NCI-H2227 (cell line): ENCODE measurements at regions not wholly inside any gene's neighbourhood (a gene's known extent, or its start where the extent isn't known, plus 50 kb on each side); places are given as distances from the start of the nearest gene placed in this dataset.

ENCODE experiments used
- DNase-seq: peaks from one replicate; lab custom pipeline; 2025; ENCODE audit not compliant: unreplicated experiment; lab: John Stamatoyannopoulos, UW

GRCh38 chrX:30951003-30951402 is 61.9 kb upstream of the TAB3 start:
- DNase-seq, result no peak

GRCh38 chrX:30950391-30950790 is 61.3 kb upstream of the TAB3 start:
- no peak for DNase-seq

- DNase-seq, result no peak
These were observed 60.5 kb upstream of the TAB3 start for GRCh38 chrX:30949554-30949953.

GRCh38 chrX:30948626-30949025 is 59.6 kb upstream of the TAB3 start:
- no peak for DNase-seq

- DNase-seq, result no peak
These were observed 59.0 kb upstream of the TAB3 start for GRCh38 chrX:30948051-30948450.

GRCh38 chrX:30943984-30944383 is 54.9 kb upstream of the TAB3 start:
- no peak for DNase-seq

- no peak for DNase-seq
These were observed 52.8 kb upstream of the TAB3 start for GRCh38 chrX:30941898-30942297.

- DNase-seq, result no peak
These were observed 50.9 kb upstream of the TAB3 start for GRCh38 chrX:30939928-30940327.
